ENCODE measurements at regions not wholly inside any gene's neighbourhood (a gene's known extent, or its start where the extent isn't known, plus 50 kb on each side); places are given as distances from the start of the nearest gene placed in this dataset.
"Not testable (repeated sequence)": the region's sequence is repeated elsewhere in the genome, so short reads cannot be mapped to it uniquely, and the experiment has no call there.

DNA sequence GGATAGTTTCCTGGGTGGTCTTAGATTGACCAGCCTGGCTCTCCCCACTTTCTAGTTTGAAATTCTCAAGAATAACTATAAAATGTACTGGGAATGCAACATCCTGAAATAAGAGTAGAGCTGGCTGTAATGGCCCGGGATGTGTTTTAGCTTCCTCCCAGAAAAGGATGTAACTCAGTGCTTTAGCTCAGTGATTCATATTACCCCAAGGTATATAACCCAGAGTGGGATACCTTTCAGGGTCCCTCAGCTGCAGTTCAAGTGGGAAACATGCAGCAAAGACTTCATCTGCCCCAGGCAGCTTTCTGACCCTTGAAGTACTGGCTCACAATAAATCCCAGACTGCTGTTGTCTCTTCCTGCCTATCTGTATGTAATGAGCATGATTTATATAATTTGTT is 666.7 kb upstream of the KCND2 start:
- DNase-seq: no peak
- Histone ChIP-seq H3K27me3 (ENCODE audit: control insufficient read depth, insufficient read depth, low read length) (no peaks in the 10 kb centered on the region), H3K27ac (ENCODE audit: low read length) (no peak overlapping the region), H3K9me3 (replicated peaks; ENCODE audit: control insufficient read depth, low read depth, low read length) (peaks cover 3% of the 10 kb centered on the region), H3K36me3 (ENCODE audit: control insufficient read depth, insufficient read depth, low read length) (no peaks in the 10 kb centered on the region), H3K4me1 (ENCODE audit: control insufficient read depth, insufficient read depth, low read length) (no peaks in the 10 kb centered on the region), H3K4me3 (ENCODE audit: low read length) (no peak overlapping the region)
- no CpG with 5 or more reads among the region's 1 CpG for WGBS (ENCODE audit: insufficient coverage)

DNA sequence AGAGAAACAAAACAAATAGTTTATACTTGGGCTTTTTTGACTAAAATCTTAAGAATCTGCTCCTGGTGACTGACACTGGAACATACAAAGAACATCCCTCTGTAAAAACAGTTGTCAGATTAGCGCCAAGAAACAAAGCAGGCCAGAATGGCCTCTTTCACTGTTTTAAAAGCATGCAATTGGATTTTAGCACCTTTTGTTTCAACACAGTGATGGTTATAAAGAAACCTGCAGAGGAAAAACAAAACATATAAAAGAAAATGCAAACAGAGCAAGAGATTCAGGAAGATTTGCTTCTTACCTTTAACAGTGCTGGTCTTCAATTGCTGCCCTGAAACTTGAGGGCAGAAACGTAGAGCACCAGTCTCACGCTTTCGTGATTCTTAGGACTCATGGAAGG is 652.2 kb upstream of the KCND2 start:
- Histone ChIP-seq H3K27me3 (ENCODE audit: control insufficient read depth, insufficient read depth, low read length) (no peaks in the 10 kb centered on the region), H3K4me1 (ENCODE audit: control insufficient read depth, insufficient read depth, low read length) (no peaks in the 10 kb centered on the region), H3K4me3 (ENCODE audit: low read length) (no peak overlapping the region), H3K27ac (ENCODE audit: low read length) (no peak overlapping the region), H3K36me3 (ENCODE audit: control insufficient read depth, insufficient read depth, low read length) (no peaks in the 10 kb centered on the region), H3K9me3 (replicated peaks; ENCODE audit: control insufficient read depth, low read depth, low read length) (no peaks in the 10 kb centered on the region)
- DNase-seq: no peak
- WGBS (ENCODE audit: insufficient coverage): 71% methylated on average over 3 of the region's 4 CpGs

DNA sequence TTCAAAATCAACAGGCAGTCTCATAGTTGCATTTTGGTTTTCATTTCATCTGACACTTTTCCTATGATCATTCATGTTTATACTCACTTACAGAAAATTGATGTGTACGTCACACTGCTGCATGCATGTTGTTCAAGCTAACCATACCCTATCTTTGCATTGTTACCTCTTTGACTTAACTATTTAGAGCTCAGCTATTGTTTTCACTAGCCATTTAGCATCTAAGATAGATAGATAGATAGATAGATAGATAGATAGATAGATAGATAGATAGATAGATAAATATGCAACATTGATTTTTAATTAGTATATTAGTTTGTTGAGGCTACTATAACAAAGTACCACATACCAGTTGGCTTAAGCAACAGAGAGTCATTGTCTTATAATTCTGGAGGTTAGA is 649.5 kb upstream of the KCND2 start:
- H3K27ac ChIP-seq (ENCODE audit: low read length): no peak overlapping the region
- no peaks in the 10 kb centered on the region for H3K4me1 ChIP-seq (ENCODE audit: control insufficient read depth, insufficient read depth, low read length)
- no CpG with 5 or more reads among the region's 1 CpG for WGBS (ENCODE audit: insufficient coverage)
- H3K36me3 ChIP-seq (ENCODE audit: control insufficient read depth, insufficient read depth, low read length): no peaks in the 10 kb centered on the region
- no peak for DNase-seq
- no peaks in the 10 kb centered on the region for H3K27me3 ChIP-seq (ENCODE audit: control insufficient read depth, insufficient read depth, low read length)
- no peak overlapping the region for H3K4me3 ChIP-seq (ENCODE audit: low read length)
- H3K9me3 ChIP-seq (replicated peaks; ENCODE audit: control insufficient read depth, low read depth, low read length): no peaks in the 10 kb centered on the region

DNA sequence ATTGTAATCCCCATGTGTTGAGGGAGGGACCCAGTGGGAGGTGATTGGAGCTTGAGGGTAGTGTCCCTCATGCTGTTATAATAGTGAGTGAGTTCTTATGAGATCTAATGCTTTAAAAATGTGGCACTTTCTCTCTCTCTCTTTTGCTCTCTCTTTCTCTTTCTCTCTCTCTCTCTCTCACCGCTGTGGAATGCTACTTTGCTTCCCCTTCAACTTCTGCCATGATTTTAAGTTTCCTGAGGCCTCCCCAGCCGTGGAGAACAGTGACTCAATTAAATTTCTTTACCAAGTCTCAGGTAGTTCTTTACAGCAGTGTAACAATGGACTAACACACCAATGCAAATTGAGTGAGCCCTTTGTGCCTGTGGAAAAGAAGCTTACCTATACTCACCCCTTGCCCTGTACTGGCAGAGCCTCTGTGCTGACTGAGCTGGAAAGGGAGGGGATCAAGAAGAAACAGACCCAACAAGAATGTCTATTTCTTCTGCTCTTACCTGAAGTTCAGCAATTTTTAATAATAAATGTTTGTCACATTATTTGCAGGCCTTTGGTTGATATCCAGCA is 642.5 kb upstream of the KCND2 start:
- H3K27ac ChIP-seq (ENCODE audit: low read length): no peak overlapping the region
- no peak overlapping the region for H3K4me3 ChIP-seq (ENCODE audit: low read length)
- no peaks in the 10 kb centered on the region for H3K36me3 ChIP-seq (ENCODE audit: control insufficient read depth, insufficient read depth, low read length)
- DNase-seq: no peak
- 80% methylated on average over 1 of the region's 2 CpGs for WGBS (ENCODE audit: insufficient coverage)
- no peaks in the 10 kb centered on the region for H3K27me3 ChIP-seq (ENCODE audit: control insufficient read depth, insufficient read depth, low read length)
- no peaks in the 10 kb centered on the region for H3K9me3 ChIP-seq (replicated peaks; ENCODE audit: control insufficient read depth, low read depth, low read length)
- no peaks in the 10 kb centered on the region for H3K4me1 ChIP-seq (ENCODE audit: control insufficient read depth, insufficient read depth, low read length)

DNA sequence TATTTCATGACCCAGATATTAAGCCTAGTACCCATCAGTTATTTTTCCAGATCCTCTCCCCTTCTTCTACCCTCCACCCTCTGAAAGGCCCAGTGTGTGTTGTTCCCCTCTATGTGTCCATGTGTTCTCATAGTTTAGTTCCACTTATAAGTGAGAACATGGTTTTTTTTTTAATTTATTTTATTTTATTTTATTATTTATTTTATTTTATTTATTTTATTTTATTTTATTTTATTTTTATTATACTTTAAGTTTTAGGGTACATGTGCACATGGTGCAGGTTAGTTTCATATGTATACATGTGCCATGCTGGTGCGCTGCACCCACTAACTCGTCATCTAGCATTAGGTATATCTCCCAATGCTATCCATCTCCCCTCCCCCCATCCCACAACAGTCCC is 639.2 kb upstream of the KCND2 start:
- DNase-seq; H3K4me1 ChIP-seq (ENCODE audit: control insufficient read depth, insufficient read depth, low read length); H3K27ac ChIP-seq (ENCODE audit: low read length); H3K9me3 ChIP-seq (replicated peaks; ENCODE audit: control insufficient read depth, low read depth, low read length); H3K4me3 ChIP-seq (ENCODE audit: low read length); H3K36me3 ChIP-seq (ENCODE audit: control insufficient read depth, insufficient read depth, low read length); H3K27me3 ChIP-seq (ENCODE audit: control insufficient read depth, insufficient read depth, low read length): not testable (repeated sequence)
- WGBS (ENCODE audit: insufficient coverage): no CpG with 5 or more reads among the region's 2 CpGs

DNA sequence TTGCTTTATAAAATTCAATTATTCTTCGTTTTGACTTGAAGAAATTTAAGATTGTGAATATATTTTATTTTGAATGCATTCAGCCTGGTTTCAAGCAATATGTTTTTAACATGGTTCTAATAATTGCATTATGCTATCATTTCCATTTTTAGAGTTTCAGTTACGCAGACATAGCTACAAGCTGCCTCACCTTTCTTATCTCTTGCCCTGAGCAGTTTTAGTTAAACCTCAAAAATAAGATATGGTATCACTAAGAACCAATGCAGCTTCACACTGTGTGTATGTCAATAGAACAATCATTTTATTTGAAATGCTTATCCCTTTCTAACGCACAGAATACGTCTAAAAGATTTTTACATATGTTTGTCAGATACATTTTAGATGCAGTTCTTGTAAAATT is 632.6 kb upstream of the KCND2 start:
- no peaks in the 10 kb centered on the region for H3K27me3 ChIP-seq (ENCODE audit: control insufficient read depth, insufficient read depth, low read length)
- no peaks in the 10 kb centered on the region for H3K4me1 ChIP-seq (ENCODE audit: control insufficient read depth, insufficient read depth, low read length)
- no peak overlapping the region for H3K4me3 ChIP-seq (ENCODE audit: low read length)
- no peak for DNase-seq
- no peaks in the 10 kb centered on the region for H3K36me3 ChIP-seq (ENCODE audit: control insufficient read depth, insufficient read depth, low read length)
- H3K27ac ChIP-seq (ENCODE audit: low read length): no peak overlapping the region
- peaks cover 5% of the 10 kb centered on the region for H3K9me3 ChIP-seq (replicated peaks; ENCODE audit: control insufficient read depth, low read depth, low read length)
- WGBS (ENCODE audit: insufficient coverage): no CpG with 5 or more reads among the region's 4 CpGs

DNA sequence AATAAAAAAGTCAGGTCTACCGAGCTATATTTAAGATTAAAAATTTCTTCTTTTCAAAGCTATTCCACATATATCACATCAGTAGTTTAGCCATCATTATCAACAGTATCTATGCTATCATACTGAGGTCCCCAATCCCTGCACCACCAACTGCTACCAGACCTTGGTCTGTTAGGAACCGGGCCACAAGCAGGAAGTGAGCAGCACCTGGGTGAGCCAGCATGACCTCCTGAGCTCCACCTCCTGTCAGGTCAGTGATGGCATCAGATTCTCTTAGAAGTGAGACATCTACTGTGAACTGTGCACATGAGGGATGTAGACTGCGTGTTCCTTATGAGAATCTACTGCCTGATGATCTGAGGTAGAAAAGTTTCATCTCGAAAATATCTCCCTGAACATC is 632.1 kb upstream of the KCND2 start:
- no peaks in the 10 kb centered on the region for H3K36me3 ChIP-seq (ENCODE audit: control insufficient read depth, insufficient read depth, low read length)
- H3K4me1 ChIP-seq (ENCODE audit: control insufficient read depth, insufficient read depth, low read length): no peaks in the 10 kb centered on the region
- DNase-seq: no peak
- H3K27ac ChIP-seq (ENCODE audit: low read length): no peak overlapping the region
- H3K27me3 ChIP-seq (ENCODE audit: control insufficient read depth, insufficient read depth, low read length): no peaks in the 10 kb centered on the region
- H3K4me3 ChIP-seq (ENCODE audit: low read length): no peak overlapping the region
- WGBS (ENCODE audit: insufficient coverage): no CpG with 5 or more reads among the region's 4 CpGs
- peaks cover 4% of the 10 kb centered on the region for H3K9me3 ChIP-seq (replicated peaks; ENCODE audit: control insufficient read depth, low read depth, low read length)

DNA sequence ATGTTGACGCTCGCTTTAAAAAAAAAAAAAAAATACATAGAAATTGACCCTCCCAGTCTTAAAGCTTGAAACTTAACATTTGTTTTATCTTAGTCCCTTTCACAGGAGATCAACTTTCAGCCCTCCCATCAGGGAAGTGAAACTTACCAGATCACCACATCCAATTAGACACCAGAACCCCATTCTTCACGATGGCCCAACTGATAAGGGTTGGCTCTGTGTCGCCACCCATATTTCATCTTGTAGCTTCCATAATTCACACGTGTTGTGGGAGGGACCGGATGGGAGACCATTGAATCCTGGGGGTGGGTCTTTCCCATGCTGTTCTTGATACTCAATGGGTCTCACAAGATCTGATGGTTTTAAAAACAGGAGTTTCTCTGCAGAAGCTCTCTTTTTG is 629.4 kb upstream of the KCND2 start:
- Histone ChIP-seq H3K9me3 (replicated peaks; ENCODE audit: control insufficient read depth, low read depth, low read length) (peaks cover 3% of the 10 kb centered on the region), H3K36me3 (ENCODE audit: control insufficient read depth, insufficient read depth, low read length) (no peaks in the 10 kb centered on the region), H3K27ac (ENCODE audit: low read length) (no peak overlapping the region), H3K27me3 (ENCODE audit: control insufficient read depth, insufficient read depth, low read length) (no peaks in the 10 kb centered on the region), H3K4me1 (ENCODE audit: control insufficient read depth, insufficient read depth, low read length) (no peaks in the 10 kb centered on the region), H3K4me3 (ENCODE audit: low read length) (no peak overlapping the region)
- WGBS (ENCODE audit: insufficient coverage): no CpG with 5 or more reads among the region's 6 CpGs
- DNase-seq: no peak

DNA sequence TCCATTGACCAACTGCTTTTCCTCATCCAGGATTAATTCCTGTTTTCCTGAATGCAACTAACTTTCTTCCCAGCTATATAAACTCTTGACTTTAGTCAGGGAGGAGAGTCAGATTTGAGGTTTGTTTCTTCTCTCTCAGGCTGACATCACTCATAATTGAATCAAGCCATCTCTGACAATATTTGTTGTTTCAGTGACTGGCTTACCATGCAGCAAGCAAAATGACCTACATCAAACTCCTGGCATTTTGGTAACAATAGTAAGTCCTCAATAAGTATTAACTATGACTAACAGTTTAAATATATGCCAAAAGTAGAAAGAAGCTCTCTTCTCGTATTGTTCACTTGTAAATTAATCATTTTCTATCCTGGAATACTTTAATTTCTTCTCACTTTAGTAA is 625.7 kb upstream of the KCND2 start:
- no peak overlapping the region for H3K4me3 ChIP-seq (ENCODE audit: low read length)
- H3K36me3 ChIP-seq (ENCODE audit: control insufficient read depth, insufficient read depth, low read length): no peaks in the 10 kb centered on the region
- H3K27me3 ChIP-seq (ENCODE audit: control insufficient read depth, insufficient read depth, low read length): no peaks in the 10 kb centered on the region
- H3K27ac ChIP-seq (ENCODE audit: low read length): no peak overlapping the region
- no CpG with 5 or more reads among the region's 1 CpG for WGBS (ENCODE audit: insufficient coverage)
- no peak for DNase-seq
- peaks cover 3% of the 10 kb centered on the region for H3K9me3 ChIP-seq (replicated peaks; ENCODE audit: control insufficient read depth, low read depth, low read length)
- no peaks in the 10 kb centered on the region for H3K4me1 ChIP-seq (ENCODE audit: control insufficient read depth, insufficient read depth, low read length)

DNA sequence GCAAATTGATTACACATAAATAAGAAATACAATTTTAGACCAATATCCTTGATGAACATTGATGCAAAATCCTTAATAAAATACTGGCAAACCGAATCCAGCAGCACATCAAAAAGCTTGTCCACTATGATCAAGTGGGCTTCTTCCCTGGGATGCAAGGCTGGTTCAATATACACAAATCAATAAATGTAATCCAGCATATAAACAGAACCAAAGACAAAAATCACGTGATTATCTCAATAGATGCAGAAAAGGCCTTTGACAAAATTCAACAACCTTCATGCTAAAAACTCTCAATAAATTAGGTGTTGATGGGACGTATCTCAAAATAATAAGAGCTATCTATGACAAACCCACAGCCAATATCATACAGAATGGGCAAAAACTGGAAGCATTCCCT is 624.2 kb upstream of the KCND2 start:
- not testable (repeated sequence) for H3K4me1 ChIP-seq (ENCODE audit: control insufficient read depth, insufficient read depth, low read length); H3K4me3 ChIP-seq (ENCODE audit: low read length); DNase-seq; H3K36me3 ChIP-seq (ENCODE audit: control insufficient read depth, insufficient read depth, low read length); H3K9me3 ChIP-seq (replicated peaks; ENCODE audit: control insufficient read depth, low read depth, low read length); H3K27me3 ChIP-seq (ENCODE audit: control insufficient read depth, insufficient read depth, low read length); H3K27ac ChIP-seq (ENCODE audit: low read length)
- WGBS (ENCODE audit: insufficient coverage): no CpG with 5 or more reads among the region's 3 CpGs

DNA sequence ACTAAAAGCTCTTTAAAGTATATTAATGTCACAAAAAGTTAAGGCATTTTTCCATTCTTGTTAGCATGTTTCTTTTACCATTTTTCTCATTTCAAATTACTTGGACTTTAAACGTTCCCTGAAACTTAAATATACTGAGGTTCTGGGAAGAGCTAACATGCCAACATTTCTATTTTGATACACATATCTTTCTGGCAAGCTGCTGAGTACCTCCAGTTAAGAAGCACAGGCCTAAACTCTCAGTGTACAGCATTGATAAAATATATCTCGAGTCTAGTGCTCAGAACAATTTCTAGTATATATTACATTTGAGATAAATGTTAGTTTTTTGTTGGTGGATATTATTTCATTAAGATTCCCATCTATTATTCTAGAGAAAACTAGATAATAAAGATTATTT is 612.9 kb upstream of the KCND2 start:
- no peaks in the 10 kb centered on the region for H3K9me3 ChIP-seq (replicated peaks; ENCODE audit: control insufficient read depth, low read depth, low read length)
- no CpG with 5 or more reads among the region's 2 CpGs for whole genome bisulfite sequencing (ENCODE audit: insufficient coverage)
- H3K27me3 ChIP-seq (ENCODE audit: control insufficient read depth, insufficient read depth, low read length): no peaks in the 10 kb centered on the region
- H3K36me3 ChIP-seq (ENCODE audit: control insufficient read depth, insufficient read depth, low read length): no peaks in the 10 kb centered on the region
- DNase-seq: no peak
- H3K4me1 ChIP-seq (ENCODE audit: control insufficient read depth, insufficient read depth, low read length): no peaks in the 10 kb centered on the region
- H3K27ac ChIP-seq (ENCODE audit: low read length): no peak overlapping the region
- H3K4me3 ChIP-seq (ENCODE audit: low read length): no peak overlapping the region
